ENCODE measurements at regions not wholly inside any gene's neighbourhood (a gene's known extent, or its start where the extent isn't known, plus 50 kb on each side); places are given as distances from the start of the nearest gene placed in this dataset.

- no peak for TF ChIP-seq CTCF (IDR thresholded peaks at IDR 0.05; ENCODE audit: low read depth, low read length, poor library complexity, severe bottlenecking)
- TF ChIP-seq EZH2phosphoT487 (IDR thresholded peaks at IDR 0.05; ENCODE audit: borderline replicate concordance, low read length) = no peak
These were observed 347.1 kb upstream of the CA10 start for GRCh38 chr17:52505601-52506000.
